ENCODE measurements at regions not wholly inside any gene's neighbourhood (a gene's known extent, or its start where the extent isn't known, plus 50 kb on each side); places are given as distances from the start of the nearest gene placed in this dataset.

GRCh38 chr16:52383119-52383518 is 163.8 kb downstream of the TOX3 start:
- POLR2A ChIA-PET = interaction anchor here (1.1 kb wide), 1 partner anchor 72 kb away, joined by 3 read pairs; no protein-coding TSS in a partner anchor
- H3K27ac ChIP-seq (ENCODE audit: low read depth, low read length, poor library complexity, severe bottlenecking) = no peak overlapping the region
- TF ChIP-seq EZH2phosphoT487 (IDR thresholded peaks at IDR 0.05; ENCODE audit: borderline replicate concordance, low read depth, low read length) (no peak), CTCF (conservative IDR thresholded peaks at IDR 0.05; ENCODE audit: low read length) (no peak)

GRCh38 chr16:52379551-52379950 is 167.4 kb downstream of the TOX3 start:
- Histone ChIP-seq H3K9me3 (ENCODE audit: low read length) (no peaks in the 10 kb centered on the region), H3K36me3 (ENCODE audit: insufficient read depth, low read length) (no peaks in the 10 kb centered on the region), H3K4me2 (ENCODE audit: low read length) (no peak overlapping the region), H3K79me2 (ENCODE audit: insufficient read depth, low read depth, low read length) (no peaks in the 10 kb centered on the region), H3K27ac (ENCODE audit: low read depth, low read length, poor library complexity, severe bottlenecking) (no peak overlapping the region), H3K9me2 (ENCODE audit: insufficient read depth, low read length) (no peaks in the 10 kb centered on the region), H2AFZ (ENCODE audit: low read length) (no peak overlapping the region), H4K20me1 (ENCODE audit: insufficient read depth, low read length) (no peaks in the 10 kb centered on the region), H3K4me3 (ENCODE audit: low read depth, low read length, poor library complexity, severe bottlenecking) (no peak overlapping the region), H3K4me1 (ENCODE audit: insufficient read depth, low read length, poor library complexity, severe bottlenecking) (no peaks in the 10 kb centered on the region)
- BruUV-seq (replicated peaks) = no TSS peak
- POLR2A ChIA-PET = interaction anchor here (0.5 to 0.6 kb wide), 3 partner anchors 73 to 1896 kb away, joined by 3 to 6 read pairs (median 3); no protein-coding TSS in a partner anchor
- DNase-seq (ENCODE audit: low spot score) = no peak
- TF ChIP-seq EZH2phosphoT487 (IDR thresholded peaks at IDR 0.05; ENCODE audit: borderline replicate concordance, low read depth, low read length) = no peak
- TF ChIP-seq CTCF (conservative IDR thresholded peaks at IDR 0.05; ENCODE audit: low read length) = no peak
- intact Hi-C loops (cut with micrococcal nuclease; ENCODE audit: unreplicated experiment) = no loop called here
- CTCF ChIA-PET (ENCODE audit: unreplicated experiment) = interaction anchor here (1.0 kb wide), 1 partner anchor 9 kb away, joined by 3 read pairs; no protein-coding TSS in a partner anchor

More at GRCh38 chr16:52383119-52383518, 163.8 kb downstream of the TOX3 start:
- Histone ChIP-seq H3K4me1 (ENCODE audit: insufficient read depth, low read length, poor library complexity, severe bottlenecking) (no peaks in the 10 kb centered on the region), H3K4me2 (ENCODE audit: low read length) (no peak overlapping the region), H3K79me2 (ENCODE audit: insufficient read depth, low read depth, low read length) (no peaks in the 10 kb centered on the region), H3K9me3 (ENCODE audit: low read length) (no peaks in the 10 kb centered on the region), H3K9me2 (ENCODE audit: insufficient read depth, low read length) (no peaks in the 10 kb centered on the region), H3K36me3 (ENCODE audit: insufficient read depth, low read length) (no peaks in the 10 kb centered on the region), H4K20me1 (ENCODE audit: insufficient read depth, low read length) (no peaks in the 10 kb centered on the region), H2AFZ (ENCODE audit: low read length) (no peak overlapping the region), H3K4me3 (ENCODE audit: low read depth, low read length, poor library complexity, severe bottlenecking) (no peak overlapping the region)
- intact Hi-C loops (cut with micrococcal nuclease; ENCODE audit: unreplicated experiment) = no loop called here
- BruUV-seq (replicated peaks) = no TSS peak
- DNase-seq (ENCODE audit: low spot score) = no peak
- CTCF ChIA-PET (ENCODE audit: unreplicated experiment) = no interaction called here

GRCh38 chr16:52376676-52377280 is 170.2 kb downstream of the TOX3 start:
- BruUV-seq (replicated peaks) = no TSS peak
- H3K4me1 ChIP-seq (ENCODE audit: insufficient read depth, low read length, poor library complexity, severe bottlenecking) = no peaks in the 10 kb centered on the region
- H3K27ac ChIP-seq (ENCODE audit: low read depth, low read length, poor library complexity, severe bottlenecking) = no peak overlapping the region
- H3K9me2 ChIP-seq (ENCODE audit: insufficient read depth, low read length) = no peaks in the 10 kb centered on the region
- CTCF ChIA-PET (ENCODE audit: unreplicated experiment) = no interaction called here
- POLR2A ChIA-PET = interaction anchor here (0.7 kb wide), 1 partner anchor 8 kb away, joined by 3 read pairs; no protein-coding TSS in a partner anchor
- H3K4me2 ChIP-seq (ENCODE audit: low read length) = no peak overlapping the region
- no peaks in the 10 kb centered on the region for H3K9me3 ChIP-seq (ENCODE audit: low read length)
- no peak overlapping the region for H2AFZ ChIP-seq (ENCODE audit: low read length)
- no peak for TF ChIP-seq CTCF (conservative IDR thresholded peaks at IDR 0.05; ENCODE audit: low read length)
- no peak for TF ChIP-seq EZH2phosphoT487 (IDR thresholded peaks at IDR 0.05; ENCODE audit: borderline replicate concordance, low read depth, low read length)
- no peaks in the 10 kb centered on the region for H4K20me1 ChIP-seq (ENCODE audit: insufficient read depth, low read length)
- intact Hi-C loops (cut with micrococcal nuclease; ENCODE audit: unreplicated experiment) = no loop called here
- H3K79me2 ChIP-seq (ENCODE audit: insufficient read depth, low read depth, low read length) = no peaks in the 10 kb centered on the region
- no peaks in the 10 kb centered on the region for H3K36me3 ChIP-seq (ENCODE audit: insufficient read depth, low read length)
- H3K4me3 ChIP-seq (ENCODE audit: low read depth, low read length, poor library complexity, severe bottlenecking) = no peak overlapping the region
- DNase-seq (ENCODE audit: low spot score) = no peak

Data from OCI-LY7 (cell line).